HCT116 (cell line): ENCODE measurements at regions not wholly inside any gene's neighbourhood (a gene's known extent, or its start where the extent isn't known, plus 50 kb on each side); places are given as distances from the start of the nearest gene placed in this dataset.

Source experiments
- ATAC-seq: fragments of 200-7000 bp; cut with Tn5 transposase; 2 replicates; pipeline ENCODE4 v1.9.1; 2020; ENCODE audit warnings: mild to moderate bottlenecking, moderate library complexity
- BruUV-seq: library from RNA; stranded (reverse); fragments of 400-500 nt; replicated peaks from 2 replicates; lab custom pipeline; 2021; lab: Mats Ljungman, UMichigan
- CTCF ChIA-PET: fragments of 300-600 bp; sonication (Branson Sonifier 250); formaldehyde crosslinking; loops from one replicate; lab custom pipeline; 2021; ENCODE audit warnings: antibody characterized with exemption; lab: Charles Lee
- POLR2A ChIA-PET: fragments of 300-600, 350-600 bp; sonication (Branson Sonifier 250); formaldehyde crosslinking; loops from one replicate; lab custom pipeline; 2021; ENCODE audit warnings: antibody characterized with exemption; lab: Charles Lee
- RAD21 ChIA-PET, 2 experiments: fragments of 300-600 bp; sonication (Branson Sonifier 250); formaldehyde crosslinking; loops; one replicate each; lab custom pipeline; 2023; ENCODE audit warnings: low total read pairs in 2 of 2; ENCODE audit not compliant: uncharacterized antibody in 2 of 2, unreplicated experiment in 2 of 2, low non-redundant PET in 1 of 2; lab: Charles Lee
- DNase-seq: peaks from one replicate; pipeline ENCODE4 v3.0.0-alpha.2; 2010; ENCODE audit warnings: low read depth, low spot score
- H2AFZ ChIP-seq: fragments of 200-600 bp; shearing (Covaris generic), sonication (generic); 2 replicates; pipeline ENCODE4 v1.6.1; 2017; ENCODE audit warnings: low read depth, mixed run types, mixed read lengths, antibody characterized with exemption, low read length; ENCODE audit not compliant: poor library complexity, severe bottlenecking
- H3K27ac ChIP-seq: 2 replicates; pipeline ENCODE4 v1.5.1; 2012; ENCODE audit warnings: low read depth, low read length
- H3K27me3 ChIP-seq: fragments of 200-600 bp; sonication (generic); 2 replicates; pipeline ENCODE4 v1.6.1; 2016; ENCODE audit warnings: mixed run types, low read length, mixed read lengths; ENCODE audit not compliant: insufficient read depth
- H3K36me3 ChIP-seq, 2 experiments: fragments of 200-500 bp in 1 of 2; fragments of 200-600 bp in 1 of 2; sonication (Bioruptor generic) in 1 of 2; sonication (generic) in 1 of 2; 2 replicates each; pipeline versions ENCODE4 v1.5.1 to v1.6.1; 2014 to 2016; ENCODE audit warnings: low read length in 2 of 2, inconsistent platforms in 1 of 2, mixed read lengths in 1 of 2, mixed run types in 1 of 2; ENCODE audit not compliant: insufficient read depth in 2 of 2, control insufficient read depth in 1 of 2
- H3K4me1 ChIP-seq, 2 experiments: fragments of 200-600 bp in 1 of 2; sonication (generic) in 1 of 2; 2 replicates each; pipeline versions ENCODE4 v1.5.1 to v1.6.1; 2012 to 2017; ENCODE audit warnings: low read length in 2 of 2, inconsistent platforms in 1 of 2, mild to moderate bottlenecking in 1 of 2, mixed read lengths in 1 of 2, mixed run types in 1 of 2, moderate library complexity in 1 of 2; ENCODE audit not compliant: insufficient read depth in 2 of 2, control insufficient read depth in 1 of 2
- H3K4me2 ChIP-seq: fragments of 200-600 bp; sonication (generic); 2 replicates; pipeline ENCODE4 v1.6.1; 2017; ENCODE audit warnings: mixed run types, low read length, mixed read lengths
- H3K4me3 ChIP-seq, 2 experiments: fragments of 200-600 bp in 1 of 2; sonication (generic) in 1 of 2; replicated peaks in 1 of 2; 2 replicates each; pipeline ENCODE4 v1.5.1; 2011 to 2016; ENCODE audit warnings: low read length in 2 of 2, control low read depth in 1 of 2, low read depth in 1 of 2, mild to moderate bottlenecking in 1 of 2, mixed read lengths in 1 of 2, mixed run types in 1 of 2
- H3K79me2 ChIP-seq: fragments of 200-600 bp; sonication (generic); 2 replicates; pipeline ENCODE4 v1.6.1; 2017; ENCODE audit warnings: mild to moderate bottlenecking, mixed run types, low read length, moderate library complexity, mixed read lengths; ENCODE audit not compliant: insufficient read depth
- H3K9ac ChIP-seq: fragments of 200-600 bp; sonication (generic); 2 replicates; pipeline ENCODE4 v1.6.1; 2016; ENCODE audit warnings: low read length, mixed read lengths
- H3K9me2 ChIP-seq: fragments of 200-600 bp; sonication (generic), shearing (Covaris generic); 2 replicates; pipeline ENCODE4 v1.6.1; 2017; ENCODE audit warnings: mixed run types, mild to moderate bottlenecking, moderate library complexity; ENCODE audit not compliant: insufficient read depth
- H3K9me3 ChIP-seq, 2 experiments: fragments of 200-500 bp in 1 of 2; fragments of 200-600 bp in 1 of 2; sonication (Bioruptor generic) in 1 of 2; sonication (generic) in 1 of 2; 2 replicates each; pipeline ENCODE4 v1.6.1; 2014 to 2017; ENCODE audit warnings: low read length in 2 of 2, mixed read lengths in 2 of 2, inconsistent platforms in 1 of 2, low read depth in 1 of 2, mild to moderate bottlenecking in 1 of 2, mixed run types in 1 of 2, moderate library complexity in 1 of 2; ENCODE audit not compliant: control insufficient read depth in 1 of 2, insufficient read depth in 1 of 2
- H4K20me1 ChIP-seq: fragments of 200-600 bp; sonication (generic), shearing (Covaris generic); 2 replicates; pipeline ENCODE4 v1.6.1; 2017; ENCODE audit warnings: mixed run types, mild to moderate bottlenecking, moderate library complexity; ENCODE audit not compliant: insufficient read depth
- CEBPB ChIP-seq: IDR thresholded peaks from 2 replicates; pipeline ENCODE4 v1.6.1; 2012; ENCODE audit warnings: low read depth
- ELF1 ChIP-seq: IDR thresholded peaks from 2 replicates; pipeline ENCODE4 v1.6.1; 2012; ENCODE audit warnings: low read depth, borderline replicate concordance
- EZH2 ChIP-seq: fragments of 200-600 bp; sonication (generic); IDR thresholded peaks from 2 replicates; pipeline ENCODE4 v1.6.1; 2017; ENCODE audit warnings: antibody characterized with exemption, mixed run types
- EZH2phosphoT487 ChIP-seq: fragments of 200-600 bp; IDR thresholded peaks from 2 replicates; pipeline ENCODE4 v1.6.1; 2018; ENCODE audit warnings: antibody characterized with exemption, borderline replicate concordance
- POLR2A ChIP-seq: IDR thresholded peaks from 2 replicates; pipeline ENCODE4 v1.7.0; 2011; ENCODE audit warnings: borderline replicate concordance; ENCODE audit not compliant: insufficient read depth, insufficient read length; ENCODE audit errors: extremely low read depth
- SIN3A ChIP-seq: IDR thresholded peaks from 2 replicates; pipeline ENCODE4 v1.6.1; 2012; ENCODE audit warnings: low read depth
- SP1 ChIP-seq: IDR thresholded peaks from 2 replicates; pipeline ENCODE4 v1.6.1; 2012; ENCODE audit warnings: low read depth
- SRF ChIP-seq: IDR thresholded peaks from 2 replicates; pipeline ENCODE4 v1.6.1; 2012; ENCODE audit warnings: low read depth
- ZFX ChIP-seq: fragments of 450-650 bp; IDR thresholded peaks from 2 replicates; pipeline ENCODE4 v1.6.1; 2017
- intact Hi-C: fragments of 100-400 bp; cut with micrococcal nuclease; formaldehyde crosslinking; loops from 2 replicates; pipeline ENCODE4 v1.10.0; 2022
- TF ChIP-seq, protein P1 (sequence below): IDR thresholded peaks from 2 replicates; pipeline ENCODE4 v1.6.1; 2012; ENCODE audit warnings: low read depth
- TF ChIP-seq, protein P2 (sequence below): IDR thresholded peaks from 2 replicates; pipeline ENCODE4 v1.6.1; 2012

DNA sequence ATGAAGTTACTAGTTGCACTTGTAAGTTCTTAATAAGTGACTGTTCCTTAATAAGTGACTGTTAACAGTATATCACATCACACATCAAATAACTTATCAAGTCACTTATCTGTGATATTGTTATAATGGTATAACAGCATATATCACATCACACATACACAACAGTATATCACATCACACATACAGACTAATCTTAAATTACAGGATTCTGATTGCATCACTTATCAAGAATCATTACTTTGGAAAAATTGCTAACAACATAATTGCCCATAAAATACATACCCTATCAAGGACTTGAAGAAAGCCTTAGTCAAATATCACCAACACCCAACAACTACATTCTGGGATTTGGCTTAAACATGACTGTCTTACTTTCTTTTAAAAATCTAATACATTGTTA is 813.5 kb downstream of the LTN1 start:
- Histone ChIP-seq H3K36me3 (no peaks in the 10 kb centered on the region), H3K4me2 (no peak overlapping the region), H4K20me1 (no peaks in the 10 kb centered on the region), H3K9me2 (no peaks in the 10 kb centered on the region), H3K4me3 (no peak overlapping the region), H3K9ac (no peak overlapping the region), H2AFZ (no peak overlapping the region), H3K4me1 (no peaks in the 10 kb centered on the region), H3K79me2 (no peaks in the 10 kb centered on the region)
- BruUV-seq: no TSS peak
- no peak for DNase-seq
- ChIA-PET RAD21 (no interaction called here), CTCF (no interaction called here)
- TF ChIP-seq CEBPB (no peak), SRF (no peak), ELF1 (no peak), EZH2phosphoT487 (no peak), SIN3A (no peak), POLR2A (no peak), ZFX (no peak), EZH2 (no peak), SP1 (no peak)
- TF ChIP-seq, protein P1, sequence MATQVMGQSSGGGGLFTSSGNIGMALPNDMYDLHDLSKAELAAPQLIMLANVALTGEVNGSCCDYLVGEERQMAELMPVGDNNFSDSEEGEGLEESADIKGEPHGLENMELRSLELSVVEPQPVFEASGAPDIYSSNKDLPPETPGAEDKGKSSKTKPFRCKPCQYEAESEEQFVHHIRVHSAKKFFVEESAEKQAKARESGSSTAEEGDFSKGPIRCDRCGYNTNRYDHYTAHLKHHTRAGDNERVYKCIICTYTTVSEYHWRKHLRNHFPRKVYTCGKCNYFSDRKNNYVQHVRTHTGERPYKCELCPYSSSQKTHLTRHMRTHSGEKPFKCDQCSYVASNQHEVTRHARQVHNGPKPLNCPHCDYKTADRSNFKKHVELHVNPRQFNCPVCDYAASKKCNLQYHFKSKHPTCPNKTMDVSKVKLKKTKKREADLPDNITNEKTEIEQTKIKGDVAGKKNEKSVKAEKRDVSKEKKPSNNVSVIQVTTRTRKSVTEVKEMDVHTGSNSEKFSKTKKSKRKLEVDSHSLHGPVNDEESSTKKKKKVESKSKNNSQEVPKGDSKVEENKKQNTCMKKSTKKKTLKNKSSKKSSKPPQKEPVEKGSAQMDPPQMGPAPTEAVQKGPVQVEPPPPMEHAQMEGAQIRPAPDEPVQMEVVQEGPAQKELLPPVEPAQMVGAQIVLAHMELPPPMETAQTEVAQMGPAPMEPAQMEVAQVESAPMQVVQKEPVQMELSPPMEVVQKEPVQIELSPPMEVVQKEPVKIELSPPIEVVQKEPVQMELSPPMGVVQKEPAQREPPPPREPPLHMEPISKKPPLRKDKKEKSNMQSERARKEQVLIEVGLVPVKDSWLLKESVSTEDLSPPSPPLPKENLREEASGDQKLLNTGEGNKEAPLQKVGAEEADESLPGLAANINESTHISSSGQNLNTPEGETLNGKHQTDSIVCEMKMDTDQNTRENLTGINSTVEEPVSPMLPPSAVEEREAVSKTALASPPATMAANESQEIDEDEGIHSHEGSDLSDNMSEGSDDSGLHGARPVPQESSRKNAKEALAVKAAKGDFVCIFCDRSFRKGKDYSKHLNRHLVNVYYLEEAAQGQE: no peak
- TF ChIP-seq, protein P2, sequence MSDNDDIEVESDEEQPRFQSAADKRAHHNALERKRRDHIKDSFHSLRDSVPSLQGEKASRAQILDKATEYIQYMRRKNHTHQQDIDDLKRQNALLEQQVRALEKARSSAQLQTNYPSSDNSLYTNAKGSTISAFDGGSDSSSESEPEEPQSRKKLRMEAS: no peak
- TF ChIP-seq, all 23 proteins: peak for 0
- Histone ChIP-seq H3K27me3 (no peaks in the 10 kb centered on the region), H3K27ac (no peak overlapping the region), H3K9me3 (peaks cover 9 to 35% of the 10 kb centered on the region in 2 experiments; a peak in 3 of 4 replicates)
- POLR2A ChIA-PET: no interaction called here
- intact Hi-C loops: no loop called here
- no peak for ATAC-seq
